GM21381 (cell line): ENCODE measurements at regions not wholly inside any gene's neighbourhood (a gene's known extent, or its start where the extent isn't known, plus 50 kb on each side); places are given as distances from the start of the nearest gene placed in this dataset.

Experiments
- ATAC-seq: cut with Tn5 transposase; IDR thresholded peaks from one replicate; pipeline ENCODE4 v1.9.1; 2021; ENCODE audit warnings: mild to moderate bottlenecking, moderate library complexity; ENCODE audit not compliant: unreplicated experiment

GRCh38 chr3:117725314-117725713 lies 1015.7 kb downstream of the TUSC7 start:
- ATAC-seq = no peak

- no peak for ATAC-seq
These were observed 1017.2 kb downstream of the TUSC7 start for GRCh38 chr3:117726776-117727175.

GRCh38 chr3:117728226-117728625 lies 1018.6 kb downstream of the TUSC7 start:
- ATAC-seq = no peak

GRCh38 chr3:117734496-117734895 lies 1024.9 kb downstream of the TUSC7 start:
- ATAC-seq = no peak

- ATAC-seq = no peak
These were observed 1026.0 kb downstream of the TUSC7 start for GRCh38 chr3:117735481-117736101.

GRCh38 chr3:117736846-117737245 lies 1027.3 kb downstream of the TUSC7 start:
- ATAC-seq = no peak

- no peak for ATAC-seq
These were observed 1034.4 kb downstream of the TUSC7 start for GRCh38 chr3:117743993-117744392.

- no peak for ATAC-seq
These were observed 1035.4 kb downstream of the TUSC7 start for GRCh38 chr3:117744935-117745334.

GRCh38 chr3:117745516-117745915 lies 1035.9 kb downstream of the TUSC7 start:
- no peak for ATAC-seq

GRCh38 chr3:117746066-117746465 lies 1036.5 kb downstream of the TUSC7 start:
- no peak for ATAC-seq

GRCh38 chr3:117748131-117748530 lies 1038.6 kb downstream of the TUSC7 start:
- ATAC-seq = no peak

- no peak for ATAC-seq
These were observed 1041.2 kb downstream of the TUSC7 start for GRCh38 chr3:117750674-117751269.

- no peak for ATAC-seq
These were observed 1042.1 kb downstream of the TUSC7 start for GRCh38 chr3:117751651-117752050.

- ATAC-seq = no peak
These were observed 1043.6 kb downstream of the TUSC7 start for GRCh38 chr3:117752984-117753717.

GRCh38 chr3:117754058-117754457 lies 1044.5 kb downstream of the TUSC7 start:
- no peak for ATAC-seq

GRCh38 chr3:117754841-117755240 lies 1045.3 kb downstream of the TUSC7 start:
- no peak for ATAC-seq

GRCh38 chr3:117756563-117756962 lies 1047.0 kb downstream of the TUSC7 start:
- no peak for ATAC-seq

GRCh38 chr3:117761703-117762620 lies 1052.4 kb downstream of the TUSC7 start:
- no peak for ATAC-seq

- no peak for ATAC-seq
These were observed 1053.0 kb downstream of the TUSC7 start for GRCh38 chr3:117762621-117763037.

- no peak for ATAC-seq
These were observed 1054.0 kb downstream of the TUSC7 start for GRCh38 chr3:117763561-117763960.

GRCh38 chr3:117768581-117768980 lies 1059.0 kb downstream of the TUSC7 start:
- no peak for ATAC-seq
